ENCODE measurements at regions not wholly inside any gene's neighbourhood (a gene's known extent, or its start where the extent isn't known, plus 50 kb on each side); places are given as distances from the start of the nearest gene placed in this dataset.

DNA sequence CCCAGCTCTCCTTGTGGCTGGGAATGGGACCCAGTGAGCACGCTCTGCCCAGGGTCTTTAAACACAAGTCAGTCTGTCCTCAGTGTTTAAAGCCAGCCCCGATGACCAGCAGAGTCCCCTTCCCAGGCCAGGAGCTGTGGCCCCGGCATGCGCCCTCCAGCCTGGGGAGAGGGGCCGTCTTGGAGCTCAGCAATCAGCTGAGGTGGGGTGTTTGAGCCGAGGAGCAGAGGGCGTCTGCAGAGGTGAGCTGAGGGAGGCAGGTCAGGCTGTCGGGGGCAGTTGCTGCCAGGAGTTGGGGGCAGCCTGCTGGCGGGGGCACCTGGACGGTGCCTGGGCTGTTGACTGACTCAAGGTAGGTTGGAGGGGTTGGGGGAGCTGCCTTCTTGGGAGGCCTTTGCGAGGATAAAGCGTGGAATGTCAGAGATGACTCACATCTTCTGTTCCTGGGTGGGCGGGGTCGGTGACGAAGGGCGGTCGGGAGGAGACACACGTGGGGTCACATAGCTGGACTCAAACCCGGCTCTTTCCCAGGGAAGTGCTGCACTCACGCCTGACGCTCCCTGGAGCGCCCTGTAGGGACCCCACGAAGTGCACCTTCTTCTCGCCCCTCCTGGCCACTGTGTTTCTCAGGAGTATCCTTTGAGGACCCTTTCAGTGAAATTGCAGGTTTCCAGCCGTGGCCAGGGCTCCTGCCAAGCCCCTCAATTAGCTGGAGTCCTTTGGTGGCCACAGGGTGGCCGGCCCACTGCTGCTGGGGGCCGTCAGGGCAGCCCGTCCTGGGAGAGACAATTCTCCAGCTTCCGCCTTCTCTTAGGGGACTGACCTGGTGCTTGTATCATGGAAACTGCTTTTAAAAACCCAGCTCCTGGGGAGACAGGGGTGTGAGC lies 86.2 kb downstream of the SIK1 start:
- TF ChIP-seq TAF1 (IDR thresholded peaks at IDR 0.05; ENCODE audit: borderline replicate concordance, low read depth, low read length) (no peak), POLR2AphosphoS5 (IDR thresholded peaks at IDR 0.05; ENCODE audit: low read depth, low read length) (no peak), POLR2A (IDR thresholded peaks at IDR 0.05; ENCODE audit: low read depth, low read length) (no peak)
- DNase-seq (ENCODE audit: insufficient read length) = no peak
- FAIRE-seq = no peak

DNA sequence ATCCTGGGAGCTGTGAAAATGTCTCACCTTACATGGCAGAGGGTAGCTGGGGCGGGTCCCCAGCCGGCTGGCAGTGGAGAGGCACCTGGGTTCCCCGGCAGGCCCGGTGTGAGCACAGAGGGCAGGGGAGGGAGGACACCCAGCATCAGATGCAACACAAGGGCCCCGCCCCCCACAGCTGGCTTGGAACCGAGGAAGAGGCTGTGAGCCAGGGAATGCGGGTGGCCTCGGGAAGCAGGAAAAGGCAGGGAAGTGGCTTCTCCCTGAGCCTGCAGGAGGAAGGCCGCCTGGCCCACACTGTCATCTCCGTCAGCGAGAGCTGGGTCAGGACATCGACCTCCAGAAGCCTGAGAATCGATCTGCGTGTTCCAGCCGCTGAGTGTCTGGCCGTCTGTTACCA lies 87.3 kb downstream of the SIK1 start:
- TF ChIP-seq POLR2A (IDR thresholded peaks at IDR 0.05; ENCODE audit: low read depth, low read length) (no peak), TAF1 (IDR thresholded peaks at IDR 0.05; ENCODE audit: borderline replicate concordance, low read depth, low read length) (no peak)
- no peak for DNase-seq (ENCODE audit: insufficient read length)
- no peak for FAIRE-seq

DNA sequence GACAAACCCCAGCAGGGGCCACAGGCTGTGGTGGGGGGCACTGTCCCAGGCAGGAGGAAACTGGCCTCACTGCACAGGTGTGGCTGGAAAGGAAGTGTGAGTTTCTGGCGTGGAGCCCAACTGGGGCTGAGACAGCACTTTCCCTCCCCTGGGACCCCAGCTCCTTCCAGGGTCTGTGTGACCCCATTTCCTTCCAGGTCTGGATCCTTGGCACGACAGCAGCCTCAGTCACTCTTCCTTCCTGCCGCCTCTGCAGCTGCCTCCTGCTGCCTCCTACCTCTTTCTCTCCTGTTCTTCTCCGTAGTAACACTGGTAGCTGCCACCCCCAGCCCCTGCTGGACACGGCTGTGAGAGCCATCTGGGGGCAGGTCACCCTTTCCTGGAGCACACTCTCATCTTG lies 88.0 kb downstream of the SIK1 start:
- TF ChIP-seq POLR2A (IDR thresholded peaks at IDR 0.05; ENCODE audit: low read depth, low read length) (no peak), TAF1 (IDR thresholded peaks at IDR 0.05; ENCODE audit: borderline replicate concordance, low read depth, low read length) (no peak), POLR2AphosphoS5 (IDR thresholded peaks at IDR 0.05; ENCODE audit: low read depth, low read length) (no peak)
- DNase-seq (ENCODE audit: insufficient read length) (no peak), FAIRE-seq (no peak)

DNA sequence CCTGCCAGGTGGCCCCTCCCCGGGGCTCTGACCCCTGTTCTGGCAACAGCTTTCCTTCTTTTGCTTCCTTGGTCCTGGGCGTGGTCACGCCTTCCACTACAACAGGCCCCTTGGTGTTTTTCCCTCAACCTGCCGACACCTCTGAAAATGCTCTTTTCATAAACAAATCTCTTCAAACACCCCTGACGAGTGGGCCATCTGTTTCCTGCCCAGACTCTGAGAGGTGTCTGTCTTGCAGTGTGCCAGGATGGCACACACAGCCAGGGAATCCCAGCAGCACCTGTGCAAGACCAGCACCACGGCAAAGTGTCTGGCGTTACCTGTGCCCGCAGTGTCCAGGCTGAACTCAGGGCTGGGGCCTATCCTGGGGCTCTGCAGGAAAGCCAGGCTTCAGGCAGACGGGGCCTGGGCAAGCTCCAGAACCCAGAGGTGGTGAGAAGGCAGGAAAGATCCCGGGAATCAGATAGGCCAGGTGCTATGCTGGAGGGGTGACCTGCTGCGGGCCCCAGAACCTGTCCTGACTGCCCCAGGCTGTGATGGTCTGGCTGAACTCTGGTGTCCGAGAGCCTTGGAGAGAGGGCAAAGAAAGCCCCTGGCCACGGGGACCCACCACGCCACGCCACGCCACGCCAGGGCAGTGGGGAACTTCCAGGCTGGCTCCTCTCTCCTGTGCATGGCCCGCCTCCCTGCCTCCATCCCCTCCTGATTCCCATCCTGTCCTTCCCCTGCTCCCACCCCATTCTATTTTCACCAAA lies 88.9 kb downstream of the SIK1 start:
- DNase-seq (ENCODE audit: insufficient read length) (no peak), FAIRE-seq (no peak)
- TF ChIP-seq POLR2AphosphoS5 (IDR thresholded peaks at IDR 0.05; ENCODE audit: low read depth, low read length) (no peak), TAF1 (IDR thresholded peaks at IDR 0.05; ENCODE audit: borderline replicate concordance, low read depth, low read length) (no peak)

DNA sequence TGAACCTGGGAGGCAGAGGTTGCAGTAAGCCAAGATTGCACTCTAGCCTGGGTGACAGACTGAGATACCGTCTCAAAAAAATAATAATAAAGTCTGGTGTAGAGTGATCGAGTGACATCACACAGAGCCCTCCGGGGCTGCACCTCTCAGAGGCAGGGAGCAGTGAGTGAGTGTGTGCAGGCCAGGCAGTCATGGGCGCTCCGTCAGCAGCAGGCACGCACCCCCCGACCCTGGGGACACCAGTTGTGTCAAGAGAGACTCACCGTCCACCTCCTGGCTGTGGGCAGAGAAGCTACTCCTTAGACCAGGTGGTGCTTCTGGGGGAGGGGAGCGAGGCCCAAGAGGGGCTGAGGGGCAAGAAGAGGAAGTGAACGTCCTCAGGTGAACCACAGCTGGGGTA lies 91.8 kb downstream of the SIK1 start:
- FAIRE-seq (no peak), DNase-seq (ENCODE audit: insufficient read length) (no peak)
- TF ChIP-seq POLR2A (IDR thresholded peaks at IDR 0.05; ENCODE audit: low read depth, low read length) (no peak), POLR2AphosphoS5 (IDR thresholded peaks at IDR 0.05; ENCODE audit: low read depth, low read length) (no peak), TAF1 (IDR thresholded peaks at IDR 0.05; ENCODE audit: borderline replicate concordance, low read depth, low read length) (no peak)

DNA sequence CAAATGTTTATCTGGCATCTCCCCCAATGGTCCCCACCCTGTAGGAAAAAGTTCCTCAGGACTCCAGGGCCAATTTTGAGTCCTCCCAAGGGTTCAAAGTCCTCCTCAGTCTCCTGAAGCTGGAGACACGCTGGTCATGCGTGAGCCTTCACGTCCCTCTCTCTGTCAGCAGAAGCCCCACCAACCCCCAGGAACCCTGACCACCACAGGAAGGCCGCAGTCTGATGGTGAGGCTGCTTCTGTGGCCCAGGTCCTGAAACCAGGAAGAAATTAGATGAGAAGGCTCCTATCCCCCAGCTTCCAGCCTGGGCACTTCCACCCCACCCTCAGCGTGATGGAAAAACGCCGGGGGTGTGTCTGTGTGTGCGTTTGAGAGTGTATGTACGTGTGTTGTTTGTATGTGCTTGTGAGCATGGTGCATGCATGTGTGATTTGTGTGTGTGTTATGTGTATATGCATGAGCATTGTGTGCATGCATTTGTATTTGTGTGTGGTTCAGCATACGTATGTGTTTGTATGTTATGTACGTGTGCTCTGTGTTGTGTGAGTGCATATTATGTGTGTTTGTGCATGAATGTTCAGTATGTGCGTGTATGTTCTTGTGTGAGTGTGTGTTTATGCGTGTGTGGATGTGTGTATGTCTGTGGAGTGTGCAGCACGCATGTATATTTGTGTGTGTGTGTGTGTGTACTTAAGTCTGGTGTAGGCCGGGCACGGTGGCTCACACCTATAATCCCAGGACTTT lies 92.5 kb downstream of the SIK1 start:
- TF ChIP-seq POLR2A (IDR thresholded peaks at IDR 0.05; ENCODE audit: low read depth, low read length) = no peak
- TF ChIP-seq TAF1 (IDR thresholded peaks at IDR 0.05; ENCODE audit: borderline replicate concordance, low read depth, low read length) = no peak
- TF ChIP-seq POLR2AphosphoS5 (IDR thresholded peaks at IDR 0.05; ENCODE audit: low read depth, low read length) = no peak
- FAIRE-seq (no peak), DNase-seq (ENCODE audit: insufficient read length) (no peak)

DNA sequence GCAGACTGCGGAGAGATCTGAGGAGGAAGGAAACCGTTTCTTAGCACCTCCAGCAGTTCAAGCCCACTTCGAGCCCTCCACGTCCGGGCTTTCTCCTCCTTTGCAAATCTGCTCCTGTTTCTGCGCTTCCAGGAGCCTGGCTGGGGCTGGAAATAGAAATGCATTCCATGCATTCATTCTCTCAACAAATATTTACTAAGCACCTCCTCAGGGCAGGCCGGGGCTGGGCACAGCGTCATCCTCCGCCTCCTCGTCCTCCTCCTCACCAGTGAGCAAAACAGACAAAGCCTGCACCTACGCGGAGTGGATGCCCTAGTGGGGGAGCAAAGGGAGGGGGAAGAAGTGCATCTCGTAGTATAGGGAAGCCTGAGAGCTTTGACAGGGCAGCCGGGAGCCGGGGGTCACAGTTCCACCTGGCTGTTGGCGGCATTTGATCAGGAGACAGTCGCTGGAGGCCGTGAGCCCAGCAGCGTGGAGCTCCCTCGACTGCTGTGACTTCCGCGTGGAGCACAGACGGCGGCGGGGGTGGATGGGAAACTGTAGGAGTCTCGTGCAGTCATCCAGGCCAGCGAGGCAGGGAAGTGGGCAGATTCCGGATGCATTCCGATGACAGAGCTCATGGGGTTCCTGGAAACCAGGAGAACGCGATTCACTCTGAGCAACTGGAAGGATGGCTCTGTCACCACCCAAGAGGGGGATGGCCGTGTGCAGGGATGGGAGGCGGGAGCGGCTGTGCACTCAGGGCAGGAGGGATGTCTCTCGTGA lies 93.5 kb downstream of the SIK1 start:
- DNase-seq (ENCODE audit: insufficient read length) = no peak
- no peak for FAIRE-seq
- TF ChIP-seq TAF1 (IDR thresholded peaks at IDR 0.05; ENCODE audit: borderline replicate concordance, low read depth, low read length) (no peak), POLR2AphosphoS5 (IDR thresholded peaks at IDR 0.05; ENCODE audit: low read depth, low read length) (no peak), POLR2A (IDR thresholded peaks at IDR 0.05; ENCODE audit: low read depth, low read length) (no peak)

DNA sequence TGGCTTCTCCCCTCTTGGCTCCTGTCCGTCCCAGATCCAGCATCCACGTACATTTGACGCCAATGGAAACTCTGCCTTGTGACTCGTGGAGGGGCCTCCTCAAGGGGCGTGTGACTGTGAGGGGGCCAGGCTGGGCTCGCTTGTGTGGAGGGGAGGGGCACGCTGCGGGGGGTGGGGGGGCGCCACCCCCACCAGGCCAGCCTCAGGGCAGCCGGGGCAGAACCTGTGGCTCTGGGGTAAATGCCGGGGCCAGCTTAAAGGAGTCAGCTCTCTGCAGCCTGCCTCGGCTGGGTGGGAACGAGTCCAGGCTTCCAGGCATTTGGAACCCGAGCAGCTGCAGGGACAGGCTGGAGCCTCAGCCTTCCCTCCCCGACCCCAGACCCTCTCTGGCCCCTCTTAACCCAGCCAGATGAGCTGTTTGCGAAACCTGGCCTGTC lies 94.1 kb downstream of the SIK1 start:
- FAIRE-seq (no peak), DNase-seq (ENCODE audit: insufficient read length) (no peak)
- TF ChIP-seq POLR2A (IDR thresholded peaks at IDR 0.05; ENCODE audit: low read depth, low read length) = no peak
- TF ChIP-seq TAF1 (IDR thresholded peaks at IDR 0.05; ENCODE audit: borderline replicate concordance, low read depth, low read length) = no peak
- TF ChIP-seq POLR2AphosphoS5 (IDR thresholded peaks at IDR 0.05; ENCODE audit: low read depth, low read length) = no peak

DNA sequence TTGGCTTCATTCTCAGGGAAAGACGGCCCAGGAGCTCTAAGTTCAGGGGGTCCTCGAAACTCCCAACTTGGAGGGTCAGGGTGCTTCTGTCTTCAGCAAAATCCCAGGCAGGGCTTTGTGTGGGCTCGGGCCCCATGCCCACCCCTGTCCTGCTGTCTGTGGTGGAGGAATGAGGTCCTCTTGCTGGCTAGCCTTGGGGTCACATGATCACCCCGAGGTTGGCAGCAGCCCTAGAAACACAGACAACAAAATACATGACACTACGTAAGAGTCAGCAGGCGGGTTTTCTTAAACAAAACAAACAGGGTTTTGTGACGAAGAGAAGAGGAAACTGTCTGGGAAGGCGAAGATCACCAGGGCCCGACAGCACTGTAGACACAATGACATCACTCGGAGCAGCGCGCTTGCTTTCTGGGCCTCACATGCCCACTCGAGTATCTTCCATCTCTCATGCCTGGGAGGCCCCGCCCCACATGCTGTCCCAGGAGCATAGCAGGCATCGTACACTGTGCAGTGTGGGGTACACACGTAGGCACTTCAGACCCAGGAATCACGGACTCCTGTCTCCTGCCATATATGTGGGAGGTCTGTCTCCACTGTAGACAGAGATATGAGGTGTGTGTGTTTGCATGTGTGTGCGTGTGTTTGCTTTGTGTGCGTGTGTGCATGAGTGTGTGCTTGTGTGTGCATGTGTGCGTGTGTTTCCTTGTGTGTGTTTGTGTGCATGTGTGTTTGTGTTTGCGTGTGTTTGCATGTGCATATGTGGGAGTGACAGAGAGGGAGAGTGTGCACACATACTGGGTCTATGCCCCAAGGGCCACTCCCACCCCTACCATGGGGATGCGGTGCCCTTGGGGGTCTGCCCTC lies 94.7 kb downstream of the SIK1 start:
- FAIRE-seq = no peak
- no peak for TF ChIP-seq POLR2A (IDR thresholded peaks at IDR 0.05; ENCODE audit: low read depth, low read length)
- TF ChIP-seq TAF1 (IDR thresholded peaks at IDR 0.05; ENCODE audit: borderline replicate concordance, low read depth, low read length) = no peak
- TF ChIP-seq POLR2AphosphoS5 (IDR thresholded peaks at IDR 0.05; ENCODE audit: low read depth, low read length) = no peak
- no peak for DNase-seq (ENCODE audit: insufficient read length)

Data from GM12892 (cell line).